A549 (cell line): ENCODE measurements at regions not wholly inside any gene's neighbourhood (a gene's known extent, or its start where the extent isn't known, plus 50 kb on each side); places are given as distances from the start of the nearest gene placed in this dataset.

Experiments
- POLR2A ChIP-seq: IDR thresholded peaks from 2 replicates; pipeline ENCODE4 v1.6.1; 2012; ENCODE audit warnings: mild to moderate bottlenecking, low read length
- TF ChIP-seq, protein P1 (sequence below): fragments of >200 bp; sonication (Bioruptor Twin); formaldehyde crosslinking; IDR thresholded peaks from 3 replicates; pipeline ENCODE4 v1.5.1; 2016

DNA sequence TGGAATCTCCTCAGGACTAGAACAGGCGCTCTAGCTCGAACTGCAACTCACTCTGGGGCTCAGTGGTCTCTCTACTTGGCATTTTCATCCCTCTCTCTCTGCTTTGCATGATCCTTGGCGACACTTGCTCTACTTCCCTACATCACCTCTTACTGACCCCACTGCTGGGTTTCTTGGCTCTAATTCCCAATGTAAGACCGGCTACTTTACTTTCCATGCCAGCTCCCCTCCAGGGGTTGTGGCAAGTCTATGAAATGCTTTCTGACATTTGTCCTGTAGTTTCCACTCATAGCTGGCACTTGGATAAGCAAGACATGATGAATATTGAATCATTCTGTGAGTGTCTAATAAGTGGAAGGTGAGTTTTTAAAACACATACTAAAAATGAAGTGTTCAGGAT lies 292.3 kb downstream of the USP25 start:
- TF ChIP-seq, protein P1, sequence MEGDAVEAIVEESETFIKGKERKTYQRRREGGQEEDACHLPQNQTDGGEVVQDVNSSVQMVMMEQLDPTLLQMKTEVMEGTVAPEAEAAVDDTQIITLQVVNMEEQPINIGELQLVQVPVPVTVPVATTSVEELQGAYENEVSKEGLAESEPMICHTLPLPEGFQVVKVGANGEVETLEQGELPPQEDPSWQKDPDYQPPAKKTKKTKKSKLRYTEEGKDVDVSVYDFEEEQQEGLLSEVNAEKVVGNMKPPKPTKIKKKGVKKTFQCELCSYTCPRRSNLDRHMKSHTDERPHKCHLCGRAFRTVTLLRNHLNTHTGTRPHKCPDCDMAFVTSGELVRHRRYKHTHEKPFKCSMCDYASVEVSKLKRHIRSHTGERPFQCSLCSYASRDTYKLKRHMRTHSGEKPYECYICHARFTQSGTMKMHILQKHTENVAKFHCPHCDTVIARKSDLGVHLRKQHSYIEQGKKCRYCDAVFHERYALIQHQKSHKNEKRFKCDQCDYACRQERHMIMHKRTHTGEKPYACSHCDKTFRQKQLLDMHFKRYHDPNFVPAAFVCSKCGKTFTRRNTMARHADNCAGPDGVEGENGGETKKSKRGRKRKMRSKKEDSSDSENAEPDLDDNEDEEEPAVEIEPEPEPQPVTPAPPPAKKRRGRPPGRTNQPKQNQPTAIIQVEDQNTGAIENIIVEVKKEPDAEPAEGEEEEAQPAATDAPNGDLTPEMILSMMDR, result no peak
- TF ChIP-seq POLR2A, result no peak
